ENCODE measurements at regions not wholly inside any gene's neighbourhood (a gene's known extent, or its start where the extent isn't known, plus 50 kb on each side); places are given as distances from the start of the nearest gene placed in this dataset.

GRCh38 chr18:5756823-5757222 is 138.5 kb downstream of the TMEM200C start:
- TF ChIP-seq CTCF (IDR thresholded peaks at IDR 0.05) = no peak
- Histone ChIP-seq H3K27ac (no peak overlapping the region), H3K27me3 (peaks cover 0 to 38% (median 19%) of the 10 kb centered on the region in 7 donors), H3K36me3 (no peaks in the 10 kb centered on the region), H3K9me3 (no peaks in the 10 kb centered on the region), H3K4me3 (no peak overlapping the region), H3K4me1 (no peaks in the 10 kb centered on the region)
- ATAC-seq (no peak), DNase-seq (no peak)
- 90 to 93% methylated on average over 6 of the region's 6 CpGs for WGBS, 2 donors
- intact Hi-C loops (cut with DNase I) = no loop called here

- H3K4me1 ChIP-seq = no peaks in the 10 kb centered on the region
- H3K4me3 ChIP-seq = no peak overlapping the region
- no peak for TF ChIP-seq CTCF (IDR thresholded peaks at IDR 0.05)
- no peaks in the 10 kb centered on the region for H3K36me3 ChIP-seq
- ATAC-seq (no peak), DNase-seq (no peak)
- H3K27me3 ChIP-seq = peaks cover 0 to 18% (median 0%) of the 10 kb centered on the region in 7 donors
- intact Hi-C loops (cut with DNase I) = no loop called here
- no peaks in the 10 kb centered on the region for H3K9me3 ChIP-seq
- H3K27ac ChIP-seq = no peak overlapping the region
- WGBS, 2 donors = 77 to 82% methylated on average over 1 of the region's 1 CpG
Measured at GRCh38 chr18:5747678-5748077, 147.6 kb downstream of the TMEM200C start.

- intact Hi-C loops (cut with DNase I) = no loop called here
- no peaks in the 10 kb centered on the region for H3K9me3 ChIP-seq
- H3K4me3 ChIP-seq = no peak overlapping the region
- no peaks in the 10 kb centered on the region for H3K4me1 ChIP-seq
- no peak for TF ChIP-seq CTCF (IDR thresholded peaks at IDR 0.05)
- H3K36me3 ChIP-seq = no peaks in the 10 kb centered on the region
- DNase-seq (no peak), ATAC-seq (no peak)
- no peak overlapping the region for H3K27ac ChIP-seq
- WGBS, 2 donors = 26 to 30% methylated on average over 6 of the region's 6 CpGs
- H3K27me3 ChIP-seq = peaks cover 0 to 17% (median 0%) of the 10 kb centered on the region in 7 donors
Measured at GRCh38 chr18:5746844-5747243, 148.5 kb downstream of the TMEM200C start.

- TF ChIP-seq CTCF (IDR thresholded peaks at IDR 0.05) = no peak
- H3K27ac ChIP-seq = no peak overlapping the region
- 64 to 66% methylated on average over 3 of the region's 3 CpGs for WGBS, 2 donors
- ATAC-seq (no peak), DNase-seq (no peak)
- H3K9me3 ChIP-seq = no peaks in the 10 kb centered on the region
- no peak overlapping the region for H3K4me3 ChIP-seq
- peaks cover 0 to 9% (median 0%) of the 10 kb centered on the region in 7 donors for H3K27me3 ChIP-seq
- H3K36me3 ChIP-seq = no peaks in the 10 kb centered on the region
- intact Hi-C loops (cut with DNase I) = no loop called here
- H3K4me1 ChIP-seq = no peaks in the 10 kb centered on the region
Measured at GRCh38 chr18:5744659-5745058, 150.7 kb downstream of the TMEM200C start.

Measured in heart right ventricle (tissue), 16 donors.